ENCODE measurements at regions not wholly inside any gene's neighbourhood (a gene's known extent, or its start where the extent isn't known, plus 50 kb on each side); places are given as distances from the start of the nearest gene placed in this dataset.
A peak's percentile ranks its signal among the peaks of the same experiment; 100 is the strongest.

GRCh38 chr2:22043784-22044183 lies 920.0 kb downstream of the TDRD15 start:
- no peak overlapping the region for H3K27ac Mint-ChIP-seq (ENCODE audit: unreplicated experiment)
- TF ChIP-seq CTCF (conservative IDR thresholded peaks at IDR 0.05) = peak; percentile 41
- DNase-seq (ENCODE audit: low read depth, low spot score) = no peak
- peaks cover 2% of the 10 kb centered on the region for H3K36me3 Mint-ChIP-seq (ENCODE audit: low read depth)
- no peak overlapping the region for H3K4me3 Mint-ChIP-seq
- H3K9me3 Mint-ChIP-seq = peaks cover 3% of the 10 kb centered on the region
- no peaks in the 10 kb centered on the region for H3K27me3 Mint-ChIP-seq (ENCODE audit: low read depth)
- H3K4me1 Mint-ChIP-seq = no peaks in the 10 kb centered on the region

DNA sequence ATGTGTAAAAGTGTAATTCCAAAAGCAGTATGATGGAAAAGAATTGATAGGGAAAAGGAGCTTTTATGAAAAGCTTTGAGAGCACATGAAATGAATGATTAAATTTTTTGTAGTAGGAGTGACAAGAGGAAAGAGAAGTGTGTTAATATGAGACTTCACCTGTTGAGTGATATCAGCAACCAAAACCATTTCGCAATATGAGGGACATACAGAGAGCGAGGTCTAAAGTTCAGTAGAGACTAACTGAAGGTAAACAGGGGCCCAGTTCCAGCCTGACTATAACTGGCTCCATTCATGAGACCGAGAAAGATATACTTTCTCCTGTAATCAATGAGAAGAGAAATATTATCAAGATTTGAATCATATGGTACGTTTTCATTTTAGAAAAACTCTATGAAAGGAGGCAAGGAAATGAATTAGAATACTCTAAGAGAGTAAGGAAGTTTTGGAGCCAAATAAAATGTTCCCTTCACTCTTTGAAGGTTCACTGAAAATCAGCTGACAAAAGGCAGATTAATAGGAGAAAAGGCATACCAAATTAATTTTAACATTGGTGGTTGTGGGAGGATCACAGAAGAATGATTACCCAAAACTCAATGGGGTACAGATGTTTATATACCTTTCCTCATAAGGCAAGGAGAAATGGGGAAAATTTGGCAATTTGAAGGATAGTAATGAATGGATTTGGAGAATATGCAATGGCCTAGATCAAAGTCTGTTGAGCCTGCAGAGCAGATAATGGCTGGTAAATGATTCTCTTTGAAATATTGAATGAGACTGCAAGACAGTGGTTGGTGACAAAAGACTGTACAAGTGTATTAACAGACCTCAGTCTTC lies 932.2 kb downstream of the TDRD15 start:
- H3K36me3 Mint-ChIP-seq (ENCODE audit: low read depth) = no peaks in the 10 kb centered on the region
- H3K9me3 Mint-ChIP-seq = no peaks in the 10 kb centered on the region
- no peaks in the 10 kb centered on the region for H3K4me1 Mint-ChIP-seq
- TF ChIP-seq CTCF (conservative IDR thresholded peaks at IDR 0.05) = no peak
- no peaks in the 10 kb centered on the region for H3K27me3 Mint-ChIP-seq (ENCODE audit: low read depth)
- no peak for DNase-seq (ENCODE audit: low read depth, low spot score)
- H3K4me3 Mint-ChIP-seq = no peak overlapping the region
- no peak overlapping the region for H3K27ac Mint-ChIP-seq (ENCODE audit: unreplicated experiment)

GRCh38 chr2:22056621-22057132 lies 932.9 kb downstream of the TDRD15 start:
- H3K9me3 Mint-ChIP-seq = no peaks in the 10 kb centered on the region
- no peaks in the 10 kb centered on the region for H3K4me1 Mint-ChIP-seq
- no peak for DNase-seq (ENCODE audit: low read depth, low spot score)
- no peaks in the 10 kb centered on the region for H3K36me3 Mint-ChIP-seq (ENCODE audit: low read depth)
- no peak overlapping the region for H3K27ac Mint-ChIP-seq (ENCODE audit: unreplicated experiment)
- TF ChIP-seq CTCF (conservative IDR thresholded peaks at IDR 0.05) = no peak
- no peaks in the 10 kb centered on the region for H3K27me3 Mint-ChIP-seq (ENCODE audit: low read depth)
- H3K4me3 Mint-ChIP-seq = no peak overlapping the region

DNA sequence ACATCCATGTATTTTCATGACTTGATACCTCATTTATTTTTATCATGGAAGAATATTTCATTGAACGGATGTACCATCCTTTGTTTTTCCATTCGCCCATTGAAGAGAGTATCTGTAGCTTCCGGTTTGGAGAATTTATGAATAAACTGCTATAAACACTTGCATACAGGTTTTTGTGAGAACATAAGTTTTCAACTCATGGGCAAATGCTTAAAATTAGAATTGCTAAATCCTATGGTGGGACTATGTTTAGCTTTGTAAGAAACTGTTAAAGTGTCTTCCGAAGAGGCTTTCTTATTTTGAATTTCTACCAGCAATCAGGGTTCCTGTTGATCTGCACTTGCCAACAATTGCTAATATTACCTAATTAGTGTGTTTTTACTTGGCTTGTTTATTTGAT lies 938.9 kb downstream of the TDRD15 start:
- H3K9me3 Mint-ChIP-seq = no peaks in the 10 kb centered on the region
- no peak overlapping the region for H3K27ac Mint-ChIP-seq (ENCODE audit: unreplicated experiment)
- no peaks in the 10 kb centered on the region for H3K4me1 Mint-ChIP-seq
- no peak for DNase-seq (ENCODE audit: low read depth, low spot score)
- TF ChIP-seq CTCF (conservative IDR thresholded peaks at IDR 0.05) = no peak
- H3K27me3 Mint-ChIP-seq (ENCODE audit: low read depth) = peaks cover 2% of the 10 kb centered on the region
- no peaks in the 10 kb centered on the region for H3K36me3 Mint-ChIP-seq (ENCODE audit: low read depth)
- no peak overlapping the region for H3K4me3 Mint-ChIP-seq

GRCh38 chr2:22076454-22076853 lies 952.7 kb downstream of the TDRD15 start:
- TF ChIP-seq CTCF (conservative IDR thresholded peaks at IDR 0.05) = no peak
- no peak for DNase-seq (ENCODE audit: low read depth, low spot score)
- H3K27ac Mint-ChIP-seq (ENCODE audit: unreplicated experiment) = no peak overlapping the region
- no peaks in the 10 kb centered on the region for H3K4me1 Mint-ChIP-seq
- no peak overlapping the region for H3K4me3 Mint-ChIP-seq
- H3K9me3 Mint-ChIP-seq = peaks cover 12% of the 10 kb centered on the region
- no peaks in the 10 kb centered on the region for H3K36me3 Mint-ChIP-seq (ENCODE audit: low read depth)
- H3K27me3 Mint-ChIP-seq (ENCODE audit: low read depth) = no peaks in the 10 kb centered on the region

Data from neural crest cell (in vitro differentiated cells).